ENCODE measurements at regions not wholly inside any gene's neighbourhood (a gene's known extent, or its start where the extent isn't known, plus 50 kb on each side); places are given as distances from the start of the nearest gene placed in this dataset.
"Not testable (repeated sequence)": the region's sequence is repeated elsewhere in the genome, so short reads cannot be mapped to it uniquely, and the experiment has no call there.

DNA sequence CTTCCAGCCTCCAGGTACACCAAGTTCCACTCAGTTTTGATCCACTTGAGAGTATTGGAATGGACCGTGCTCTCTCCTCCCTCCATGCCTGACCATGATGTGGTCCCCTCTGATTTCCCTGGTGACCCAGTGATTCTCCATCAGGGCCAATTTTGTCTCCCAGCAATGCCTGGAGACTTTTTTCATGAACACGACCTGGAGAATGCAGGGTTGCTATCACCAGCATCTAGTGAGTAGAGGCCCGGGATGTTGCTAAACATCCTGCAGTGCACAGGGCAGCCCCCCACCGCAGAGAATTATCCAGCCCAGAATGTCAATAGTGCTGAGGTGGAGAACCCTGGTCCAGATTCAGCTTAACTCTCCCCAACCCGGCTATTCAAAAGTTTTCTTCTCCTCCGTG, 134.0 kb upstream of the RREB1 start:
- no peaks in the 10 kb centered on the region for H3K4me1 Mint-ChIP-seq (ENCODE audit: low read depth)
- no peaks in the 10 kb centered on the region for H3K36me3 Mint-ChIP-seq (ENCODE audit: low read depth)
- no peak for DNase-seq (ENCODE audit: low spot score)
- H3K9me3 Mint-ChIP-seq: no peaks in the 10 kb centered on the region
- no peak overlapping the region for H3K27ac Mint-ChIP-seq
- H3K27me3 Mint-ChIP-seq (ENCODE audit: low read depth): peaks cover 6% of the 10 kb centered on the region
- H3K4me3 Mint-ChIP-seq: no peak overlapping the region

DNA sequence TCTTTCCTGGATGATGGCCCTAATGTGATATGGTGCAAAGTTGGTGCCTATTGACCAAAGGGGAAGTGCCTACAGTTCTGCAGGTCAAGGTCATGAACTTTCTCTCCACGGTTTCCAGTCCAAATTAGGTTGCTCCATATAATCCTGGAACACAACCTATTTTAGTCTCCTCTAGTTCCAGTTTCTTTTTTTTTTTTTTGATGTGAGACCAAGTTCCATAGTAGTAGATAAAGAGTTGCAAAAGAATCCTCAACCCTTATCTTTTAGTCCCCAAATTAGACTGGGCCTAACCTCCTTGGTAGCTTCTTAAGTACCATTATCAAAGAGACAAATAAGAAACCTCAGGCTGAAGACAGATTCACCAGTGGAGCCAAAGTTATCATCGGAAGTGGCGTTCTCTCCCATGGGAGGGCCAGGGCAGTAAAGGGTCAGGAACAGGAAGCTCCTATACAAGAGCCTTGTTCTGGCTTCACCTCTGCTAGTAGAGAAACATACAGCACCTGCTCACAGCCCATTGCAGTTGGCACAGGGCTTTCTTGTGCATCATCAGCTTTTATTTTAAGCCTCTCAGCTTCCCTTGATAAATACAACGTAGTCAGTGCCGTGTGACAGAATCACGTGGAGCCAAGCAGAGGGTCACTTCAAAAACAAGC, 132.2 kb upstream of the RREB1 start:
- no peak overlapping the region for H3K27ac Mint-ChIP-seq

DNA sequence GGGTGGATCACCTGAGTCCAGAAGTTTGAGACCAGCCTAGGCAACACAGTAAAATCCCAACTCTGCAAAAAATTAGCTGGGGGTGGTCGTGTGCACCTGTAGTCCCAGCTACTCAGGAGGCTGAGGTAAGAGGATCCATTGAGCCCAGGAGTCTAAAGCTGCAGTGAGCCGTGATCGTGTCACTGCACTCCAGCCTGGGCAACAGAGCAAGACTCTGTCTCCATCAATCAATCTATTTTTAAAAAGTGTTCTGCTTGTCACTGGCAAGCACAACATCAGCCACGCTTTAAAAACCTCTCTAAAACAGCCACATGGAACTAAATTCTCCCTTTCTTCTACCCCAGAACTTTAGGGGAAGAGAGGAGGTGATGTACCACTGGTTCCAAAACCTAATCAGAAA, 131.6 kb upstream of the RREB1 start:
- no peak for DNase-seq (ENCODE audit: low spot score)
- no peaks in the 10 kb centered on the region for H3K9me3 Mint-ChIP-seq
- H3K36me3 Mint-ChIP-seq (ENCODE audit: low read depth): no peaks in the 10 kb centered on the region
- H3K27me3 Mint-ChIP-seq (ENCODE audit: low read depth): peaks cover 6% of the 10 kb centered on the region
- no peaks in the 10 kb centered on the region for H3K4me1 Mint-ChIP-seq (ENCODE audit: low read depth)
- H3K4me3 Mint-ChIP-seq: no peak overlapping the region
- no peak overlapping the region for H3K27ac Mint-ChIP-seq

More for the DNA sequence above, 132.2 kb upstream of the RREB1 start:
- Mint-ChIP-seq H3K4me3 (no peak overlapping the region), H3K9me3 (no peaks in the 10 kb centered on the region), H3K27me3 (ENCODE audit: low read depth) (peaks cover 6% of the 10 kb centered on the region), H3K4me1 (ENCODE audit: low read depth) (no peaks in the 10 kb centered on the region), H3K36me3 (ENCODE audit: low read depth) (no peaks in the 10 kb centered on the region)
- DNase-seq (ENCODE audit: low spot score): no peak

DNA sequence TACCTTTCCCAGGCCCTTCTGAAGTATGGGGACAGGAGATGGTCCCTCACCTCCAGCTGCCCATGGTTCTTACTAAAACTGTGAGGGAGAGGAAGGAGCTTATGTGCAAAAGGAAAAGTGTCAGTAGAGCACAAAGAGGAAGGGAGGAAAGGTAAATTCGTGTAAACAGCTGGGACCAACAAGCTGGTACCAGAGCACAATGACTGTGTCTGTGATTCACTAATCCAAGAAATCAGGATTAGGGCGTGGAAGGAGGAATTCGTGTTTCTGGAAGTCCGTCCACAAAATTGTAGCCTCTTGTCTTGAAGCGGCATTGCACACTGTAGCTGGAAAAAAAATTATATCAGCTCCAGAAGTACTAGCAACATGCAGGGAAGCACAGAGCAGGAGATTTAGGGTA, 129.0 kb upstream of the RREB1 start:
- H3K27me3 Mint-ChIP-seq (ENCODE audit: low read depth): peaks cover 6% of the 10 kb centered on the region
- no peak for DNase-seq (ENCODE audit: low spot score)
- H3K27ac Mint-ChIP-seq: no peak overlapping the region
- no peaks in the 10 kb centered on the region for H3K4me1 Mint-ChIP-seq (ENCODE audit: low read depth)
- no peaks in the 10 kb centered on the region for H3K9me3 Mint-ChIP-seq
- H3K36me3 Mint-ChIP-seq (ENCODE audit: low read depth): no peaks in the 10 kb centered on the region
- no peak overlapping the region for H3K4me3 Mint-ChIP-seq

DNA sequence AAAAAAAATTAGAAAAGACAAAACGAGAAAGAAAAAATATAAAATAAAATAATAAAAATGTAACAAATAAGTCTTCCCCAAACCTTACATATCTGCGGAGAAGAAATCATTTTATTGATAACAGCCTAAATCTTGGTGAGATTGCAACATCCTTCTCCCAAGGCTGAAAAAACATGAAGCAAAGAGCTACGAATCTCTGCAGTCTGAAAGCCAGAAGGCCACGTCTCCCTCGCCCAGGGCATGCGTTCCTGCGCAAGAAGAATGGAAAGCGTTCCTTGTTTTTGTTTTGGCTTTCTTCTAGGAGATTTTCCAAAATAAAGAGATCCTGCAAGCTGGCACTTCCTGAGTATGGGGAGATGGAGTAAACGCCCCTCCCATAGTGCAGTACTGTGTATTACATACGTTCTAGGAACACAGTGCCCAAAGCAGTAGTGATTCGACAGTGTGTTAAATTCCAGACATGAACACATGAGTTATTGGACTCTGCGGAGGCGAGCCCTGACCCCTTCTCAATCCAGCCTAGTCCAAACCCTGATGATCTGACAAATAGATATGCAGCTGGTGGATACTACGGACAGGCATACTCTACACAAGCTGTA, 126.7 kb upstream of the RREB1 start:
- H3K27me3 Mint-ChIP-seq (ENCODE audit: low read depth): peaks cover 6% of the 10 kb centered on the region

DNA sequence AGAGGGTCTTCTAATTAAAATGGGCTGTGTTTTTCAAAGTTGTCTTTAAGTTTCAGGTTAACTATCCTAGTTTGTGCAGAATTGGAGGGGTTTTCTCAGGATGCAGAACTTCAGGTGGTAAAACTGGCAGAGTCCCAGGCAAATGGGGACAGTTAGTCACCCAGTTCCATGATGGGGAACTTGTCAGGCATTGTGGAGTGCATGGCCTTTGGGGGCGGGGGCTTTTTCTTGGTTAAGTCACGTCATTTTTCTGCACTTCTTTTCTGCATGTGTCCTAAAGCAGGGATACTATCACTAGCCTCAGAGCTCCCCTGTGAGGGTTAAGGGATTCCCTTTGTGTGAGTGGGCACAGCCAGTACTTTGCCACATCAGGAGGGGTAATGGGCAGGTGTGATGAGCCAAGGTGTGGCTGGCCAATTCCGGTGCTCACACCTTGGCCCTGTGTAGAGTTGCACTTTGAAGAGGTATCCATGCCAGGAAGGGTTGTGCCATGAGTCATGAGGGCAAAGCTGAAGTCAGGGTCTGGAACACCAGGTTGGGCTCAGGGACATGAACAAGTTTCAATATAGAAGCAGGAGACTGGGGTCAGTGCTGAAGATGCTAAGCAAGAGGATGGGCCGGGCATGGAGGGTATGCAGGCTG, 126.0 kb upstream of the RREB1 start:
- H3K9me3 Mint-ChIP-seq: no peaks in the 10 kb centered on the region
- H3K4me3 Mint-ChIP-seq: no peak overlapping the region
- no peaks in the 10 kb centered on the region for H3K4me1 Mint-ChIP-seq (ENCODE audit: low read depth)
- H3K27ac Mint-ChIP-seq: no peak overlapping the region
- peaks cover 10% of the 10 kb centered on the region for H3K27me3 Mint-ChIP-seq (ENCODE audit: low read depth)
- DNase-seq (ENCODE audit: low spot score): no peak
- H3K36me3 Mint-ChIP-seq (ENCODE audit: low read depth): no peaks in the 10 kb centered on the region

More for the DNA sequence above, 126.7 kb upstream of the RREB1 start:
- DNase-seq (ENCODE audit: low spot score): no peak
- H3K9me3 Mint-ChIP-seq: no peaks in the 10 kb centered on the region
- no peak overlapping the region for H3K27ac Mint-ChIP-seq
- H3K36me3 Mint-ChIP-seq (ENCODE audit: low read depth): no peaks in the 10 kb centered on the region
- H3K4me3 Mint-ChIP-seq: no peak overlapping the region
- H3K4me1 Mint-ChIP-seq (ENCODE audit: low read depth): no peaks in the 10 kb centered on the region

DNA sequence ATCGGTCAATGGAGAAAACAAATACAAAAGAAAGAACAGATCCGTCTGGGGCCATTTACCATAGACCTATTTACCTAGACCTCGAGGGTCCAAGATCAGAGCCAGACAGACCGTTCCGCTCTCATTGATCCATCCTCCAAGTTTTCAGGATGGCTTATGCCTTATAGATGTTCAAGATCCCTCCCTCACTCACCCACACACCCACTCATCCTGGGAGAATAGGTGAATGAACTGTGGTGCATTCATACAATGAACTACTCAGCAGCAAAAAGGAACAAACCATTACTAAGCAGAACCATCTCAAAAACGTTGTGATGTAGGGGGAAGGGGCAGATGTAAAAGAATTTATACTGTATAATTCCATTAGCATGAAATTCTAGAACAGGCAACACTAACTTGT, 125.1 kb upstream of the RREB1 start:
- H3K4me1 Mint-ChIP-seq (ENCODE audit: low read depth): no peaks in the 10 kb centered on the region
- no peak for DNase-seq (ENCODE audit: low spot score)
- peaks cover 7% of the 10 kb centered on the region for H3K27me3 Mint-ChIP-seq (ENCODE audit: low read depth)
- no peak overlapping the region for H3K27ac Mint-ChIP-seq
- no peaks in the 10 kb centered on the region for H3K9me3 Mint-ChIP-seq
- H3K4me3 Mint-ChIP-seq: no peak overlapping the region
- no peaks in the 10 kb centered on the region for H3K36me3 Mint-ChIP-seq (ENCODE audit: low read depth)

DNA sequence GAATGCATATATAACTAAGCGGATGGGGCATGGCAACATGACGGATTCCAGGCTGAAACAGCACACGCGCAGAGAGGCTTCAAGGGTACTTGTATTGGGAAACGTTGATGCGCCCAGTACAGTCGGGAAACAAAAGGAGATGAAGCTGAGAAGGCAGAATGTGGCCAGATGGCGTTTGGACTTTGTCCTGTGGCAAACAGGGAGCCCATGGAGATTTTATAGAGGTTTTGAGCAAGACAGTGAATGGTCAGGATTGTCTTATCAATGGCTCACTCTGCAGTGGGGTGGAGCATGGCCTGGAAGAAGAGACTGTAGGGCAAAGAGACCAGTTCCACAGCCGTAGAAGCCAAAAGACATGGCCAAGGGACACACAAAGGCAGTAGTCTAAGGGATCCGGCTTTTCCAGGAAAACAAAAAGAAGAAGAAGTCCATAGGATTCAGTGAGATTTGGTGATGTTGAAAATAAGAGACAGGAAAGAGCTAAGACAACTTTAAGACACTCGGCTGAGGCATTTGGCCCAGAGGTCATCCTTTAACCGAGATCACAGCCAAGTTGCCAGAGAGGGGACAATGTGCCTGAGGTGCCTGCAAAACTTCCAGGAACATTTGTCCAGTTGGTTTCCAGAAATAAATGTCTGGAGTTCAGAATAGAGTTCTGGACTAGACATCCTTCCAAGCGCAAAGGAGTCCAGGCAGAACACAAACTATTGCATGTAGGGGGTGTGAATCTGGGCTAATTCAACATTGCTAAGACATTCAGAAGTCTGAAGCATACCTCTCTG, 123.0 kb upstream of the RREB1 start:
- Mint-ChIP-seq H3K27ac (no peak overlapping the region), H3K4me1 (ENCODE audit: low read depth) (no peaks in the 10 kb centered on the region), H3K9me3 (no peaks in the 10 kb centered on the region), H3K27me3 (ENCODE audit: low read depth) (peaks cover 5% of the 10 kb centered on the region), H3K4me3 (no peak overlapping the region), H3K36me3 (ENCODE audit: low read depth) (no peaks in the 10 kb centered on the region)
- no peak for DNase-seq (ENCODE audit: low spot score)

DNA sequence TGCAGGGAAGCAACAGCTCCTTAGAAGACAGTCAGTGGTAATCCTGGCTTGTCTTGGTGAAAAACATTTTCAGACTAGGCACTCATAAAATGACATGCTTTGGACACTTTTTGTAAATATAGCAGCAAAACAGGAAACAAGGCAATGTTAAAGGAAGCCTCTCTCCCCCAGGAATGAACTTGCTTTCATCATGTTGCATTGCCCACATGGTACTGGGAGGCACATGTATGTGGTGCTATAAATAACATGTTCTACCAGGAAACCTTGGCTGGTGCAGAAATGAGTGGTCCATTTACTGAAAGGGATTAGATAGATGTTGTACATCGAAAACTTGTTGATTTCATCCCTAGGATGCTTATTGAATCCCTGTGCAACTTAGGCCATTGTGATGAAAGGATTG, 121.4 kb upstream of the RREB1 start:
- DNase-seq (ENCODE audit: low spot score): no peak
- H3K27ac Mint-ChIP-seq: no peak overlapping the region
- H3K9me3 Mint-ChIP-seq: no peaks in the 10 kb centered on the region
- H3K36me3 Mint-ChIP-seq (ENCODE audit: low read depth): no peaks in the 10 kb centered on the region
- H3K4me3 Mint-ChIP-seq: no peak overlapping the region
- H3K4me1 Mint-ChIP-seq (ENCODE audit: low read depth): no peaks in the 10 kb centered on the region
- H3K27me3 Mint-ChIP-seq (ENCODE audit: low read depth): peaks cover 5% of the 10 kb centered on the region

DNA sequence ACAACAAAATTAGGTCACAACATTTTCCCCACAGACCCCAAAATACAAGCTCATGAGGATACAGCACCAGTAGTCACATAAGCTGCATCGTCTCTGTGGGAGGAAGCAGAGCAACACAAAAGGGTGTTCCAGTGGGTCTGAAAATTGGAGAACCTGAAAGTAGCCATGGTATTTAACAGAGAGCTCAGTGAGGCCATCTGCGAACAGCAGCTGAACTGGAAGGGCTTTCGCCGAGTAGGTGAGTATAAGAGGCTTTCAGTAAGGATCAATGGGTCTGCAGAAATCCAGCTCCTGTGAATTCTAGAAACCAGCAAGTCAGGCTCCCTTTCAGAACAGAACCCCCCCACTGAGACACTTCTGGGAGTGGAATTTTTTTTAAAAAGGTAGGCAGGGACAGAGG, 120.0 kb upstream of the RREB1 start:
- H3K4me1 Mint-ChIP-seq (ENCODE audit: low read depth): no peaks in the 10 kb centered on the region
- no peak for DNase-seq (ENCODE audit: low spot score)
- H3K36me3 Mint-ChIP-seq (ENCODE audit: low read depth): no peaks in the 10 kb centered on the region
- H3K27ac Mint-ChIP-seq: no peak overlapping the region
- H3K4me3 Mint-ChIP-seq: no peak overlapping the region
- H3K9me3 Mint-ChIP-seq: no peaks in the 10 kb centered on the region
- H3K27me3 Mint-ChIP-seq (ENCODE audit: low read depth): peaks cover 5% of the 10 kb centered on the region

DNA sequence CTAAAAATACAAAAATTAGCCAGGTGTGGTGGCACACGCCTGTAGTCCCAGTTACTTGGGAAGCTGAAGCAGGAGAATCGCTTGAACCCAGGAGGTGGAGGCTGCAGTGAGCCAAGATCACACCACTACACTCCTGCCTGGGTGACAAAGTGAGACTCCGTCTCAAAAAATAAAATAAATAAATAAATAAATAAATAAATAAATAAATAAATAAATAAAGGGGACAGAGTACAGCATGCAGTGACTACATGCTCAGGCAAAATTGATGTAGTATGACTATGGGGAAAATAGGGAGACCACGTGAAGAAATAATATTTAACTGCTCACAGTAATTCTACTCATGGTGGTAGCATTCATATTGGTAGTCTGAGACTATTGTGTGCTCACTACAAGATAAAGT, 117.7 kb upstream of the RREB1 start:
- not testable (repeated sequence) for H3K9me3 Mint-ChIP-seq; H3K27me3 Mint-ChIP-seq (ENCODE audit: low read depth); H3K4me3 Mint-ChIP-seq; H3K4me1 Mint-ChIP-seq (ENCODE audit: low read depth); DNase-seq (ENCODE audit: low spot score); H3K36me3 Mint-ChIP-seq (ENCODE audit: low read depth); H3K27ac Mint-ChIP-seq

DNA sequence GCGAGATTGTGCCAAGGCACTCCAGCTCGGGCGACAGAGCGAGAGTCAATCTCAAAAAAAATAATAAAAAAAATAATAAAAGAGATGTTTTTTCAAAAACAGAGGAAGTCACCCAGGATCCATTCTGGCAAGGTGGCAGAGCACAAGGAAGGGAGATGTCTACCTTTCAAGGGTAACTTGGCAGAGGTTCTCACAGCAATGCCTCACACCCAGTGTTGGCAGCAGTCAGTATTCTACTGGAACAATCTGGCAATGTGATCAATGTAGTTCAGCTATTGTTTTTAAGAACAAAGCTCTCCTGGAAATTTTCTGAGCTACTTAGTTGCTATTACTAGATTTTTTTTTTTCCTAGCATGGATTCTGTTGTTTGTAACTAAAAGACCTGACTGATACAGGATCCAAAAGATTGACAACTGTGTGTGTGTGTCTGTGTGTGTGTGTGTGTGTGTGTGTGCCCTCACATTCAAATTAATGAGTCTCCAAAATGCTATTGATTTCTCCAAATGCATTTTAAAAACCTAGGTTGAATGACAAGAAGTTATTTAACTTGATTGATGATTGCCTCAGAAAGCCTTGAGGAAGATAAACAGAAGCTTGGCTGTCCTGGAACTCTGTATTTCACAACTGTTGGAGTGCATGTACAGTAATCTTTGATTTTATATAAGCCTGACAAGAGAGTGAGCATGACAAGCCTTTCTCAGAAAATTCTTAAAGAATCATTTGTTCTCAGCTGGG, 114.1 kb upstream of the RREB1 start:
- Mint-ChIP-seq H3K36me3 (ENCODE audit: low read depth) (no peaks in the 10 kb centered on the region), H3K4me1 (ENCODE audit: low read depth) (no peaks in the 10 kb centered on the region), H3K4me3 (no peak overlapping the region), H3K9me3 (no peaks in the 10 kb centered on the region), H3K27me3 (ENCODE audit: low read depth) (peaks cover 9% of the 10 kb centered on the region), H3K27ac (no peak overlapping the region)
- DNase-seq (ENCODE audit: low spot score): no peak

DNA sequence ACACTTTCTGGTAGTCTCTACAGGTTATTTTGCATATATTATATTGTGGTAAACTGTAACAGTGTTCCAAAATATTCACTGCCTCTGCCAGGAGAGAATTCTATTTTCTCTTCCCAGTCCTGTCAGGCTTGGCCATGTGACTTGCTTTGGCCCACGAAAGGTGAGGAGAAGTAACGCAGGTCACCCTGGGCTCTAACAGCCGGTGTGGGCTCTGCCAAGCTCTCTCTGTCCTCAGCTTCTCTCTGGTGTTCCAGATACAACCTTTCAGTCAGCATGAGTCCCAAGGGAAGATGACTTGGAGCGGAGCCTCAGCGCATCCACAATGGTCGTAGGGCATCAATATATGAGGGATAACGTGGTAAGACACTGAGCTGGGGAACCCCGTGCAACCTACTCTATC, 113.0 kb upstream of the RREB1 start:
- no peaks in the 10 kb centered on the region for H3K36me3 Mint-ChIP-seq (ENCODE audit: low read depth)
- DNase-seq (ENCODE audit: low spot score): no peak
- no peaks in the 10 kb centered on the region for H3K9me3 Mint-ChIP-seq
- H3K4me3 Mint-ChIP-seq: no peak overlapping the region
- H3K27ac Mint-ChIP-seq: no peak overlapping the region
- H3K4me1 Mint-ChIP-seq (ENCODE audit: low read depth): no peaks in the 10 kb centered on the region
- peaks cover 12% of the 10 kb centered on the region for H3K27me3 Mint-ChIP-seq (ENCODE audit: low read depth)

DNA sequence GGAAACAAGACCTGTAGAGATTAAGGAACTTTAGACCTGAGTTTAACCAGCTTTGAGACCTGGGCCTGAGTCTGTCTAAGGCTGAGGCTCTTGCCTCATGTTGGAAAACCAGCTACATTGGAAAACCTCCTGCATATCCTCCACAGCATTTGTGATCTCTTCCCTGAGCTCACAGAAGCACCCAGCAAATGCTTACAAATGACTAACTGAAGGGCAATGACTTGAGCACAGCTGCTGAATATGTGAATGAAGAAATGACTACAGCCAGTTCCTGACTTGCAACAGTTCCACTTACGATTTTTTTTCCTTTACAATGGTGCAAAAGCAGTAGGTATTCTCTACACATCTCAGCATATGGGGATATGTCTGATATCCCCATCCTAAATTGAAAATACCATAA, 112.4 kb upstream of the RREB1 start:
- Mint-ChIP-seq H3K27ac (no peak overlapping the region), H3K9me3 (no peaks in the 10 kb centered on the region), H3K4me1 (ENCODE audit: low read depth) (no peaks in the 10 kb centered on the region), H3K27me3 (ENCODE audit: low read depth) (peaks cover 16% of the 10 kb centered on the region), H3K4me3 (no peak overlapping the region), H3K36me3 (ENCODE audit: low read depth) (no peaks in the 10 kb centered on the region)
- DNase-seq (ENCODE audit: low spot score): no peak
